HEK293 (cell line): ENCODE measurements at regions not wholly inside any gene's neighbourhood (a gene's known extent, or its start where the extent isn't known, plus 50 kb on each side); places are given as distances from the start of the nearest gene placed in this dataset.

Source experiments
- IKZF3 ChIP-seq: fragments of 450-650 bp; IDR thresholded peaks from 2 replicates; pipeline ENCODE4 v1.5.0; 2018; ENCODE audit warnings: missing biosample characterization, mild to moderate bottlenecking, missing genetic modification characterization, moderate library complexity
- ZBTB1 ChIP-seq: fragments of 450-650 bp; formaldehyde crosslinking; IDR thresholded peaks from 2 replicates; pipeline ENCODE4 v1.5.1; 2016; ENCODE audit warnings: missing biosample characterization, missing genetic modification characterization
- ZNF311 ChIP-seq: fragments of 450-650 bp; formaldehyde crosslinking; IDR thresholded peaks from 2 replicates; pipeline ENCODE4 v1.5.1; 2017; ENCODE audit warnings: missing biosample characterization, missing genetic modification characterization, borderline replicate concordance
- ZNF350 ChIP-seq: fragments of 450-650 bp; formaldehyde crosslinking; IDR thresholded peaks from 2 replicates; pipeline ENCODE4 v1.5.0; 2017; ENCODE audit warnings: missing biosample characterization, mild to moderate bottlenecking, missing genetic modification characterization
- ZSCAN30 ChIP-seq: fragments of 450-650 bp; IDR thresholded peaks from 2 replicates; pipeline ENCODE4 v1.5.1; 2018; ENCODE audit warnings: missing biosample characterization, mild to moderate bottlenecking, missing genetic modification characterization, moderate library complexity

GRCh38 chr9:73444821-73445220, 293.2 kb downstream of the ANXA1 start:
- TF ChIP-seq ZSCAN30: no peak
- TF ChIP-seq ZBTB1: no peak
- TF ChIP-seq ZNF350 (tag by site-specific recombination): no peak
- TF ChIP-seq IKZF3 (tag by site-specific recombination): no peak
- no peak for TF ChIP-seq ZNF311 (tag by site-specific recombination)
